ENCODE measurements at regions not wholly inside any gene's neighbourhood (a gene's known extent, or its start where the extent isn't known, plus 50 kb on each side); places are given as distances from the start of the nearest gene placed in this dataset.
"Not testable (repeated sequence)": the region's sequence is repeated elsewhere in the genome, so short reads cannot be mapped to it uniquely, and the experiment has no call there.

GRCh38 chr19:56995303-56995702 lies 124.5 kb upstream of the USP29 start:
- in situ Hi-C loops (cut with HindIII; ENCODE audit: low pct_unique_long_range_greater_than_20kb, low sequenced_read_pairs), result no loop called here
- DNase-seq (ENCODE audit: low read depth, low spot score), result no peak

DNA sequence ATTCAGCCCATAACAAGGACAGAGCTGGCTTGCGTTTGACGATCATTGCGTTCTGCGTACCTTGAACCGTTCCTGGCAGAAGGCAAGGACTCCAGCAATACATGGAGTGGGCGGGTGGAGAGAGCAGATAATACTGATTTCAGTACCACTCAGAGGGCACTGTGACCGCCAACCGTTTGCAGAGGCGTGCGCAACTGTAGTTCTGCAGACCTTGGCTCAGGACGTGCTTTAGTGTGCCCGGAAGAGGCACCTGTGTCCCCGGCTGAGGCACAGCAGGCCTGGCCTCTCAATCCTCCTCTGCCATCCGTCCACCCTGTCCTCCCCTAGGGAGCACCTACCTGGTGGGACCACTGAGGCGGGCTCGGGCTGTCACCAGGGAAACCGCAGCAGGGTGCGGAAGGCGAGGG lies 117.6 kb upstream of the USP29 start:
- in situ Hi-C loops (cut with HindIII; ENCODE audit: low pct_unique_long_range_greater_than_20kb, low sequenced_read_pairs), result no loop called here

GRCh38 chr19:57002710-57003109 lies 117.1 kb upstream of the USP29 start:
- in situ Hi-C loops (cut with HindIII; ENCODE audit: low pct_unique_long_range_greater_than_20kb, low sequenced_read_pairs), result no loop called here
- DNase-seq (ENCODE audit: low read depth, low spot score), result no peak

More for the DNA sequence above, 117.6 kb upstream of the USP29 start:
- DNase-seq (ENCODE audit: low read depth, low spot score), result no peak

GRCh38 chr19:57004418-57004817 lies 115.4 kb upstream of the USP29 start:
- in situ Hi-C loops (cut with HindIII; ENCODE audit: low pct_unique_long_range_greater_than_20kb, low sequenced_read_pairs), result no loop called here
- DNase-seq (ENCODE audit: low read depth, low spot score), result no peak

- in situ Hi-C loops (cut with HindIII; ENCODE audit: low pct_unique_long_range_greater_than_20kb, low sequenced_read_pairs), result no loop called here
- no peak for DNase-seq (ENCODE audit: low read depth, low spot score)
These were observed 111.4 kb upstream of the USP29 start for GRCh38 chr19:57008432-57008831.

DNA sequence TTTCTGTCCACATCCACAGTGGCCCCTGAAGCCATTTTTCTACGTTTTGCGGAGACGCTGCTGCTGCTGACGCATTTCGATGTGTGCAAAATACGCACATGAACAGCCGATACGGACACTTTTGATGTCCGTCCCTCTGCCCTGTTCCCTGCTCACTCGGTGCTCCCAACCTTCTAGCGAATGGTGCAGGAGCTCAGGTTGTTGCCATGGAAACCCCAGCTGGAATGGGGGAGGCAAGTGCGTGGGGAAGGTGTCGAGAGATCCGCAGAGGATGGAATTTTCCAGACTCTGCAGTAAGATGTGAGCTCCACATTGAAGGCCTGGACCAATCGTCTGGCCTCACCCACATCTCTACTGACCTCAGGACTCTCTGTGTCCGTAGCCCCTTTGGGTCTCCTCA lies 109.2 kb upstream of the USP29 start:
- no peak for DNase-seq (ENCODE audit: low read depth, low spot score)
- in situ Hi-C loops (cut with HindIII; ENCODE audit: low pct_unique_long_range_greater_than_20kb, low sequenced_read_pairs), result no loop called here

DNA sequence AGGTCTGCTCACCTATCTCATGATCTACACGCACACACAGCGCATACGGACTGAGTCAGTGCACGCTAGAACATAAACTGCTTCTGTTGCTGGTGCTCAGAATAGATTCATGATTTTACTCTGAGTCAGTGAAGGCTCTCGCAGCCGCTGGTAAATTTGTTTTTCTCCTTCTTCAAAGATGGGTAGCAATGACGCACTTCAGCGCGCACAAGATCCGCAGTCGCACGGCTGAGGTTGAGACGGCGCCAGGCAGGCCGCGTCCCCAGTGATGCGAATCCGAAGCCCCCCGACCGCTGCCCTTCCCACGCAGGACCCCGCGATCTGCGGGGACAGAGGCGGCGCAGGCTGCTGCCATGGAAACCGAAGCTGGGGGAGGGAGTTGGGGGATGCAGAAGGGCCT lies 103.7 kb upstream of the USP29 start:
- in situ Hi-C loops (cut with HindIII; ENCODE audit: low pct_unique_long_range_greater_than_20kb, low sequenced_read_pairs), result no loop called here
- no peak for DNase-seq (ENCODE audit: low read depth, low spot score)

GRCh38 chr19:57016491-57016890 lies 103.3 kb upstream of the USP29 start:
- in situ Hi-C loops (cut with HindIII; ENCODE audit: low pct_unique_long_range_greater_than_20kb, low sequenced_read_pairs), result no loop called here
- no peak for DNase-seq (ENCODE audit: low read depth, low spot score)

GRCh38 chr19:57025491-57025890 lies 94.3 kb upstream of the USP29 start:
- DNase-seq (ENCODE audit: low read depth, low spot score), result no peak
- in situ Hi-C loops (cut with HindIII; ENCODE audit: low pct_unique_long_range_greater_than_20kb, low sequenced_read_pairs), result no loop called here

DNA sequence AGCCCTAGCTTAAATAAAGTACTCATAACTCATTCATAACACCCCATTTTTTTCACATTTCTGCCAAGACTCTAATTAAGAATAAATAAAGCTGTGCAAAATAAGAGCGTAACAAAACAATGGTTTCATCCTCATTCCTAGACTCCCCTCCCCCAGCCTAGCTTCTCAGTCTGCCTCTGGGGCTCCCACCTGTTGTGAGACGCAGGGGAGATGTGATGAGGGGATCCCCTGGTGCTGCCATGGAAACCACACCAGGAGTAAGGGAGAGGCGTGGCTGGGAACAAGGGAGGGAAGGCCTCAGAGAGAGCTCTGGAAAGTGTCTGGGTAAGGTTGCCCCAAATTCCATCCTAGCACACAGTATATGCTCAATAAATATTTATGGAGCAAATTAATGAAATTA lies 93.3 kb upstream of the USP29 start:
- in situ Hi-C loops (cut with HindIII; ENCODE audit: low pct_unique_long_range_greater_than_20kb, low sequenced_read_pairs), result no loop called here
- no peak for DNase-seq (ENCODE audit: low read depth, low spot score)

DNA sequence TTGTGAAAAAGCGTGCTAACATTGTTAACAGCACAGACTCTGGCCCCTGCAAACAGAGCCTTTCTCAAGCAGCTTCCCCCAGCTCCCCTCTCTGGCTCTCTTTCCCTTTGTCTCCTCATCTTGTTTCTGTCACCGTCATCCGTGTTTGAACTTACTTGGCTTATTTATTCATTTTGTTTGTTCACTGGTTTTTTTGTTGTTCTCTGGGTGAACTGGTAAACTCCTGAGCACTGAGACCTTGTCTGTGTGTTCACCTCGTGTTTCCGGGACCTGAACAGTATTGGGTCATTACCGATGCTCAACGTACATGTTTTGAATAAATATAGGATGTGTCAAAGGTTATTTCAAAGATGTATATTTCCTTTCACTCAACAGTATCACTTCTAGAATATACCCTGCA lies 92.4 kb upstream of the USP29 start:
- in situ Hi-C loops (cut with HindIII; ENCODE audit: low pct_unique_long_range_greater_than_20kb, low sequenced_read_pairs), result no loop called here
- DNase-seq (ENCODE audit: low read depth, low spot score), result no peak

- in situ Hi-C loops (cut with HindIII; ENCODE audit: low pct_unique_long_range_greater_than_20kb, low sequenced_read_pairs), result no loop called here
- DNase-seq (ENCODE audit: low read depth, low spot score), result no peak
These were observed 90.8 kb upstream of the USP29 start for GRCh38 chr19:57028804-57029525.

DNA sequence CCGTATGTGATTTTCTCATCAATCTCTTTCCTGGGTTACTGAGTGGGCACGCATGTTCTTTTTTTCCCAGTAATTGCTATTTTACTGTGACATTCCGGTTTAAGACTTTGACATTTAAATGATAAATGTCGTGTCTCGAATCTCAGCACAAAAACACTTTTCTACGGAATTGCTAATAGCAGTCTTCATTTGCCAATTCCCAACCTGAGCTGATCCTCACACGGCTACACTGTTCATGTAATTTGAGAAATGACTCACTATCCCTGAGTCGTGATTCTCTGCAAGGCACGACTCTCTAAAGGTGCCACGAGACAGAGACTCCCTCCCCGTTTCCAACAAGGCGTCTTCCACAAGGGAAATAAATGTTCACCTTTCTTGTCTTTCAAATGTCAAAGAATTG lies 88.7 kb upstream of the USP29 start:
- in situ Hi-C loops (cut with HindIII; ENCODE audit: low pct_unique_long_range_greater_than_20kb, low sequenced_read_pairs), result no loop called here

DNA sequence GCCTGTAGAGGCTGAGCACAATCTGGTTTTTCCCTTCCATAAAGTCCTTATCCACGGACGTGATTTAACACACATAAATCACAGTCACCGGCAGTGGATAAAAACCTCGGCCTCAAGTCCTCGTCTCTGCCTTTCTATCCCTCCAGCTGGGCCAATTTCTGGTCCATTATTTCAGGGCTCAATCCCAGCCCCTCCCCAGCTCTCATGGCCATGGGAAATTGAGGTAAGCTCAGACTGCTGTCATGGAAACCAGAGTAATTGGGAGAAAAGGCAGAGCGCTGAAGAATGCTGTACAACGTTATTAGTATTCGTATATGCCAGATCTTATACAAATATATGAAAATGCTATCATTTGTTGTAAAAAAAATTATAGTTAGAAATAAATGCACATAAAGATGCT lies 86.2 kb upstream of the USP29 start:
- in situ Hi-C loops (cut with HindIII; ENCODE audit: low pct_unique_long_range_greater_than_20kb, low sequenced_read_pairs), result no loop called here

More for the DNA sequence above, 88.7 kb upstream of the USP29 start:
- no peak for DNase-seq (ENCODE audit: low read depth, low spot score)

GRCh38 chr19:57034544-57034943 lies 85.2 kb upstream of the USP29 start:
- in situ Hi-C loops (cut with HindIII; ENCODE audit: low pct_unique_long_range_greater_than_20kb, low sequenced_read_pairs), result no loop called here
- DNase-seq (ENCODE audit: low read depth, low spot score), result no peak

More for the DNA sequence above, 86.2 kb upstream of the USP29 start:
- no peak for DNase-seq (ENCODE audit: low read depth, low spot score)

DNA sequence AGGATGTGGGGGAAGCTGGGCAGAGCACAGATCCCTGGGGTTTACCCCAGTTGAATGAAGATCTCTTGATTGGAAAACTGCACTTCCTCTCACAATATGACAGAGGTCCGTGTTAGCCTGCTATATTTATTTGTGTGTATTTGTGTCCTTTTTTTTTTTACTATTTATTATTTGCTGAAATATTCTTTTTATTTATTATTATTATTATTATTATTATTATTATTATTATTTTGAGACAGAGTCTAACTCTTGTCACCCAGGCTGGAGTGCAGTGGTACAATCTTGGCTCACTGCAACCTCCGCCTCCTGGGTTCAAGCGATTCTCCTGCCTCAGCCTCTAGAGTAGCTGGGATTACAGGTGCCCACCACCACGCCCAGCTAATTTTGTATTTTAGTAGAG lies 84.0 kb upstream of the USP29 start:
- DNase-seq (ENCODE audit: low read depth, low spot score); in situ Hi-C loops (cut with HindIII; ENCODE audit: low pct_unique_long_range_greater_than_20kb, low sequenced_read_pairs): not testable (repeated sequence)

DNA sequence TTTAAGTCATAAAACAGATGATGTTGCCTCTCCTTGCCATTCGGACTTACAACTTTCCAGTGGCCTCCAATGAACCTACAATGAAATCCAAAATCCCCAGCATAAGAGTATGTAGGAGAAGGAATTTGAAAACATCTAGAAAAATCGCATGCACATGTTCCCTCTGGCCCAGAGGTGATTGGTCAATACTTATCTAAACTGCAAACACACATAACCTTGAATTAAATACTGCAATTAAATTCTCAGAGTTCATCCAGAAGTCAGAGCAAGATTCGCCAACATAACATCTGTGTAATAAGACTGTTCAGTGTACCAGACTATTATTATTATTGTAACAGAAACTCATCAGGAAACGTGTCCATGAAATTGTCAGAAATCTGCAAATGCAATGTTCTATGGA lies 82.2 kb upstream of the USP29 start:
- in situ Hi-C loops (cut with HindIII; ENCODE audit: low pct_unique_long_range_greater_than_20kb, low sequenced_read_pairs), result no loop called here
- DNase-seq (ENCODE audit: low read depth, low spot score), result no peak

DNA sequence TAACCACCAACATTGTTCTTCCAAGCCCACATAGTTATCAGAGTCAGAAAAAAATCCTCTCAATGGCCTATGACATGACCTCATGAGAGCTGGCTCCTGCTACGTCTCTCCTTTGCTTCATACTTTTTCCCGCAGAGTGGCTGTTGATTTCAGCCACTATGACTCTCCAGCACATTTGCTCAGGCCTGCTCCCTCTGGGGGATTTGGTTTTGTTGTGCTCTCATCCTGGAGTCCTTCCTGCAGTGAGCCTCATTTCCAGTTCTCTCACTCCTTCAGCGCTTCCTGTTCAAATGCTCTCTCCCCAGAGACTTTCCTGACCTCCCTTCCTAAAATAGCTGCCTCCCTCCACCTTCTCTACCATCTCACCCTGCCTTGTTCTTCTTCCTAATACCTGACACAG lies 72.0 kb upstream of the USP29 start:
- in situ Hi-C loops (cut with HindIII; ENCODE audit: low pct_unique_long_range_greater_than_20kb, low sequenced_read_pairs), result no loop called here

DNA sequence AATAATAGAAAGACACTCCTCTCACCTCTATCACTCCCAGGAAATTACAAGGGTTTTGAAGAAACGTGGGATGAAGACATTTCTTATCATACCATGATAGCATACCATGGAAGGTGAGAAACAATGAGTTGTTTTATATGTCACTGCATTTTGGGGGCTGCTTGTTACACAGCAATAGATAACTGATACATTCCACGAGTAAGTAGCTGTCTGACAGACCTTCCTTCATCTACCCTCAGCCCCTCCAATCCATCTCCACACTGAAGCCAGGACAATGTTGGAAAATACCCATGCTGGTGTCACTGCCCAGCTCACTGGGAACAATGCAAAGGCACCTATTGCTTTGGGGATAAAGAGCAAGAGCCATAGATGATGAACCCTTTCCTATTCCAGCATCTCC lies 68.9 kb upstream of the USP29 start:
- in situ Hi-C loops (cut with HindIII; ENCODE audit: low pct_unique_long_range_greater_than_20kb, low sequenced_read_pairs), result no loop called here
- DNase-seq (ENCODE audit: low read depth, low spot score), result no peak

More for the DNA sequence above, 72.0 kb upstream of the USP29 start:
- DNase-seq (ENCODE audit: low read depth, low spot score), result no peak

DNA sequence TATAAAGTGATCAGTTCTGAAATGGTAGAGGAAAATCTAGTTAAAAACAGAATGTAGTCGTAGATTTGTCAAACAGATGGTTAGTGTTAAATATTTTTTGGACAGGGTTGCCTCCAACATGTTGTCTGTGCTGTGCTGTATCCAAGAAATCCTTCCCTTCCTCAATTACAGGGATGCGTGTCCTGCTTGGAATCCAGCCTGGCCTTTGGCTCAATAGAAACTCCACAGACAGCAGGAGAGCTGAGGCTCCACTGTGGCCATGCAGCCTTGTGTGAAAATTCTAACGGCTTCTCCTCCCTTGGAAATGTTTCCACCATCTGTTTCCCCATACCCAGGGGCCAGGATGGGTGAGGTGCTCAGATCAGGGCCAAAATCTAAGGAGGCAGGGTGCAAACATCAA lies 67.7 kb upstream of the USP29 start:
- no peak for DNase-seq (ENCODE audit: low read depth, low spot score)
- in situ Hi-C loops (cut with HindIII; ENCODE audit: low pct_unique_long_range_greater_than_20kb, low sequenced_read_pairs), result no loop called here

Data from SK-MEL-5 (cell line).